Ovary (tissue), 7 donors: ENCODE measurements at regions not wholly inside any gene's neighbourhood (a gene's known extent, or its start where the extent isn't known, plus 50 kb on each side); places are given as distances from the start of the nearest gene placed in this dataset.

Experiments used
- DNase-seq, 5 donors: peaks; one replicate each; pipeline ENCODE4 v3.0.0-alpha.2; 2019 to 2020
- H3K27ac ChIP-seq, 2 donors: fragments of 200-600 bp; one replicate each; pipeline versions ENCODE4 v1.5.1 to v1.8.0; 2019 to 2022
- H3K27me3 ChIP-seq: fragments of 200-600 bp; one replicate; pipeline ENCODE4 v1.8.0; 2022
- H3K36me3 ChIP-seq: fragments of 200-600 bp; sonication (generic); one replicate; pipeline ENCODE4 v1.5.1; 2019
- H3K4me1 ChIP-seq: one replicate; pipeline ENCODE4 v1.8.1; 2013; ENCODE audit warnings: mild to moderate bottlenecking, moderate library complexity; ENCODE audit not compliant: insufficient read depth
- H3K4me3 ChIP-seq: fragments of 200-600 bp; sonication (generic); one replicate; pipeline ENCODE4 v1.5.1; 2017
- H3K9me3 ChIP-seq, 2 donors: fragments of 200-600 bp in 1 of 2; sonication (generic) in 1 of 2; one replicate each; pipeline versions ENCODE4 v1.5.1 to v1.8.1; 2013 to 2019; ENCODE audit warnings: mild to moderate bottlenecking in 1 of 2, moderate library complexity in 1 of 2
- EP300 ChIP-seq: sonication (generic); formaldehyde crosslinking; IDR thresholded peaks from one replicate; pipeline ENCODE4 v1.6.1; 2017; ENCODE audit warnings: antibody characterized with exemption
- POLR2A ChIP-seq: fragments of 450-650 bp; IDR thresholded peaks from one replicate; pipeline ENCODE4 v1.6.1; 2017; ENCODE audit warnings: antibody characterized with exemption, mild to moderate bottlenecking, moderate library complexity
- WGBS, 3 donors: extraction: QIAGEN DNeasy Blood & Tissue Kit in 1 of 3; methylation state at CpG; one replicate each; pipeline versions ENCODE4 v1.1.5 to v1.1.7; 2013 to 2017; 5-methylcytosine and 5-hydroxymethylcytosine counted together
- intact Hi-C, 4 donors: fragments of 100-400 bp; cut with DNase I; formaldehyde crosslinking; loops; one replicate each; pipeline versions ENCODE4 v1.11.0 to v1.15.1; 2022 to 2023
- TF ChIP-seq, protein P1 (sequence below), 3 donors: fragments of 450-650 bp in 2 of 3; fragments of 200-600 bp in 1 of 3; IDR thresholded peaks; one replicate each; pipeline versions ENCODE4 v1.5.1 to v1.8.0; 2016 to 2022; ENCODE audit warnings: antibody characterized with exemption in 3 of 3, mild to moderate bottlenecking in 1 of 3
- donor health status: DM: no; HTN: no; CAD: no; lungs with moderate emphysema.
- donor health status: DM: no; HTN: no; CAD: no.
- donor health status: Bipolar disorder and iron deficiency.
- donor health status: DM: no; HTN: no; CAD: no.
- donor health status: DM: yes; HTN: yes; CAD: no.

DNA sequence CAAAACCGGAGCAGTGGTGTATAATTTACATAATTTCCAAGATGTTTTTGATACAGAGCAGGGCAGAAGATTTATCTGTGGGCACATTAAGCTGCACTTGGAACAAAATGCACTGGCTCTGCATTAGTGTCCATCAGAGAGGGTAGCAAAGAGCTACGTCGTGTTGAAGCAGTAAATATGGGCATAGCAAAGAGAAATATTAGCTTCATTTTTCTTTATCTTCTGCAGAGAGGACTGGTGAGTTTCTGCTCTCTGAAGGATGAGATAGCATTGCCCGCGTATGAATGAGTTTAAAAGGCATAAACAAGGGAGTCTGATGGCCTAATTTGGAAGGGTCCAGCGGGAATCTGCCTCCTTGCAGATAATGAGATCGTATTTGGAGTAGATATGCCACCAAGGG is 227.8 kb upstream of the CDH11 start:
- no peak overlapping the region for H3K27ac ChIP-seq
- intact Hi-C loops: no loop called here
- H3K27me3 ChIP-seq: no peaks in the 10 kb centered on the region
- no peak for DNase-seq
- H3K36me3 ChIP-seq: no peaks in the 10 kb centered on the region
- TF ChIP-seq EP300: no peak
- TF ChIP-seq, protein P1, sequence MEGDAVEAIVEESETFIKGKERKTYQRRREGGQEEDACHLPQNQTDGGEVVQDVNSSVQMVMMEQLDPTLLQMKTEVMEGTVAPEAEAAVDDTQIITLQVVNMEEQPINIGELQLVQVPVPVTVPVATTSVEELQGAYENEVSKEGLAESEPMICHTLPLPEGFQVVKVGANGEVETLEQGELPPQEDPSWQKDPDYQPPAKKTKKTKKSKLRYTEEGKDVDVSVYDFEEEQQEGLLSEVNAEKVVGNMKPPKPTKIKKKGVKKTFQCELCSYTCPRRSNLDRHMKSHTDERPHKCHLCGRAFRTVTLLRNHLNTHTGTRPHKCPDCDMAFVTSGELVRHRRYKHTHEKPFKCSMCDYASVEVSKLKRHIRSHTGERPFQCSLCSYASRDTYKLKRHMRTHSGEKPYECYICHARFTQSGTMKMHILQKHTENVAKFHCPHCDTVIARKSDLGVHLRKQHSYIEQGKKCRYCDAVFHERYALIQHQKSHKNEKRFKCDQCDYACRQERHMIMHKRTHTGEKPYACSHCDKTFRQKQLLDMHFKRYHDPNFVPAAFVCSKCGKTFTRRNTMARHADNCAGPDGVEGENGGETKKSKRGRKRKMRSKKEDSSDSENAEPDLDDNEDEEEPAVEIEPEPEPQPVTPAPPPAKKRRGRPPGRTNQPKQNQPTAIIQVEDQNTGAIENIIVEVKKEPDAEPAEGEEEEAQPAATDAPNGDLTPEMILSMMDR (IDR thresholded peaks at IDR 0.05): no peak
- TF ChIP-seq POLR2A: no peak
- no peak overlapping the region for H3K4me3 ChIP-seq
- WGBS, 3 donors: 24 to 45% (median 29%) methylated on average over 7 of the region's 7 CpGs
- H3K4me1 ChIP-seq: peaks cover 1% of the 10 kb centered on the region
- H3K9me3 ChIP-seq: no peaks in the 10 kb centered on the region

DNA sequence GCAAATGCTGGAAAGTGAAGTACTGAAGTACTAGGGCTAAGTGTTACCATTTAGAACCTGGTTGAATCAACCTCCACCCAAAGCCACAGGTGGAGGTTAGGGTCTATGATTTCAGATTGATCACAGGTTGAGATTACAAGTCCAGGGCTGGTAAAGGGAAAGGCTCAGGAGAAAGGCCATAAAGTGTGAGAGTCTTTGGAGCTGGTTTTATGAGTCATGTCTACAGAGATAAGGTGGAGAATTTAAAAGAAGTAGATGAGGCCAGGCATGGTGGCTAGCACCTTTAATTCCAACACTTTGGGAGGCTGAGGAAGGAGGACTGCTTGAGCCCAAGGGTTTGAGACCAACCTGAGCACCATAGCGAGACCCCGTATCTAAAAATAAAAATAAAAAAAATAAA is 221.7 kb upstream of the CDH11 start:
- intact Hi-C loops: no loop called here
- no peaks in the 10 kb centered on the region for H3K36me3 ChIP-seq
- no peaks in the 10 kb centered on the region for H3K9me3 ChIP-seq
- H3K4me3 ChIP-seq: no peak overlapping the region
- TF ChIP-seq POLR2A (no peak), EP300 (no peak)
- TF ChIP-seq, protein P1 (IDR thresholded peaks at IDR 0.05): no peak
- H3K4me1 ChIP-seq: no peaks in the 10 kb centered on the region
- 92 to 99% (median 98%) methylated on average over 2 of the region's 2 CpGs for WGBS, 3 donors
- H3K27ac ChIP-seq: no peak overlapping the region
- H3K27me3 ChIP-seq: no peaks in the 10 kb centered on the region
- DNase-seq: no peak

DNA sequence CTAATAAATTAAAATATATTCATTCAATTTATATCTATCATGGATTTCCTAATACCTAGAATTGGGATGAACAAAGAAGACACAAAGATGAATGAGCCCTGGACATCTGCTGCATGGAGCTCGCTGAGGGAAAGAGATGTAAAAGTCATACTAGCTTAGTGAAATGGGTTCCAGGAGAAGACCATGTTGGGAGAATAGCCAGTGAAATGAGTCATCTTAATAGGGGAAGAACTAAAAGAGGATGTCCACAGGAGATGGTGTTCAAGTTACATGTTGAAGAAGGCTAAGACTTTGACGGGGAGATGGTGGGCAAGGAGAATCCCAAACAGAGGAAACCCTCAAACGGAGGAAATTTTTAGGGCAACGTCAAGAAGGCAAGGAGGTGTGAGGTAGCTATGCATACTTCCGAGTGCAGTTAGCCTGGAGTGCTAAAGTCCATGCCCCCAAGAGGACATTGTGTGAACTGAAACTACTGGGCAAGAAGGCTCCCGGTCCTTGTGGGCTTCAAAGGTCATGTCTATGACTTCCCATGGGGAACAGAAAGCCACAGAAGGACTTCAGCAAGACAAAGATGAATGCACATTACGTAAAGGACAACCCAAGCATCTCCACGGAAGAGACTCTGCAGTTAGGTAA is 220.5 kb upstream of the CDH11 start:
- no peaks in the 10 kb centered on the region for H3K27me3 ChIP-seq
- intact Hi-C loops: no loop called here
- H3K27ac ChIP-seq: no peak overlapping the region
- no peaks in the 10 kb centered on the region for H3K9me3 ChIP-seq
- 93 to 95% (median 94%) methylated on average over 8 of the region's 8 CpGs for WGBS, 3 donors
- TF ChIP-seq POLR2A: no peak
- no peak for TF ChIP-seq EP300
- TF ChIP-seq, protein P1 (IDR thresholded peaks at IDR 0.05): no peak
- DNase-seq: no peak
- H3K4me3 ChIP-seq: no peak overlapping the region
- H3K36me3 ChIP-seq: no peaks in the 10 kb centered on the region
- no peaks in the 10 kb centered on the region for H3K4me1 ChIP-seq

DNA sequence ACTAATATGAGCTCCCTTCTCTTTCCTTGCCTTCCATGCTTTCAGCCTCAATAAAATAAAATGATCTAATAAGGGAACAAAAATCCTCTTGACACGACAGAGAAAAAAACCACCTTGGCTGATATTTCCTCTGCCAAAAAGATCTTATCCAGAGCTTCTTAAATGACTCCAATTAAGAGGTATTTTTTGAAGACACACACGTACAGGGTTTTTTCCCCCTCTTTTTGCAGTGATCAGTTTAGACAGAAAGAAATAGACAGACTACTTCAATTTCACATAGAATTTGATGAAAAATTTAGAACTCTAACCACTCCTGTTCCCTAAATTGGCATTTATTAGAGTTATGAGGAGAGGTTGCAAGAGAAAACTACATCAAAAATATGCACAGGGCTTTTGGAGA is 217.2 kb upstream of the CDH11 start:
- WGBS, 3 donors: 23 to 32% (median 30%) methylated on average over 2 of the region's 2 CpGs
- intact Hi-C loops: loop anchor here in 1 of 4 donors (10.0 kb wide), 1 partner anchor 214 kb away; the partner anchor contains the start of gene CDH11
- H3K36me3 ChIP-seq: no peaks in the 10 kb centered on the region
- no peaks in the 10 kb centered on the region for H3K9me3 ChIP-seq
- TF ChIP-seq EP300: no peak
- TF ChIP-seq POLR2A: no peak
- TF ChIP-seq, protein P1 (IDR thresholded peaks at IDR 0.05): no peak
- H3K4me3 ChIP-seq: no peak overlapping the region
- H3K27me3 ChIP-seq: no peaks in the 10 kb centered on the region
- no peak for DNase-seq
- no peak overlapping the region for H3K27ac ChIP-seq
- H3K4me1 ChIP-seq: no peaks in the 10 kb centered on the region
